Epithelial cell of esophagus (primary cell): ENCODE measurements at regions not wholly inside any gene's neighbourhood (a gene's known extent, or its start where the extent isn't known, plus 50 kb on each side); places are given as distances from the start of the nearest gene placed in this dataset.

Experiments
- DNase-seq: peaks from one replicate; pipeline ENCODE4 v3.0.0; 2010; ENCODE audit warnings: low read depth
- H3K4me3 ChIP-seq: 2 replicates; pipeline ENCODE4 v1.5.1; 2011; ENCODE audit warnings: mild to moderate bottlenecking, low read length, control low read depth
- CTCF ChIP-seq: IDR thresholded peaks from 2 replicates; pipeline ENCODE4 v1.5.1; 2011; ENCODE audit warnings: low read depth, mild to moderate bottlenecking, low read length, control low read depth, inconsistent platforms; ENCODE audit not compliant: insufficient read depth; ENCODE audit errors: missing control alignments

GRCh38 chr15:98213346-98213979 lies 253.0 kb downstream of the ARRDC4 start:
- no peak for DNase-seq
- no peak for TF ChIP-seq CTCF
- no peak overlapping the region for H3K4me3 ChIP-seq

GRCh38 chr15:98216166-98216565 lies 255.7 kb downstream of the ARRDC4 start:
- H3K4me3 ChIP-seq, result no peak overlapping the region
- TF ChIP-seq CTCF, result no peak
- DNase-seq, result no peak

- peak; percentile 13 for DNase-seq
- H3K4me3 ChIP-seq, result no peak overlapping the region
- no peak for TF ChIP-seq CTCF
Measured at GRCh38 chr15:98217356-98217755, 256.9 kb downstream of the ARRDC4 start.

GRCh38 chr15:98221144-98221543 lies 260.6 kb downstream of the ARRDC4 start:
- H3K4me3 ChIP-seq, result no peak overlapping the region
- peak; percentile 52 for DNase-seq
- TF ChIP-seq CTCF, result no peak

- no peak for DNase-seq
Measured at GRCh38 chr15:98221577-98221976, 261.1 kb downstream of the ARRDC4 start.

GRCh38 chr15:98226149-98226548 lies 265.6 kb downstream of the ARRDC4 start:
- H3K4me3 ChIP-seq, result no peak overlapping the region
- no peak for TF ChIP-seq CTCF
- peak; percentile 35 for DNase-seq

More at GRCh38 chr15:98221577-98221976, 261.1 kb downstream of the ARRDC4 start:
- no peak for TF ChIP-seq CTCF
- no peak overlapping the region for H3K4me3 ChIP-seq

- peak; percentile 75 for DNase-seq
- no peak for TF ChIP-seq CTCF
- no peak overlapping the region for H3K4me3 ChIP-seq
Measured at GRCh38 chr15:98226578-98226977, 266.1 kb downstream of the ARRDC4 start.
